ENCODE measurements at regions not wholly inside any gene's neighbourhood (a gene's known extent, or its start where the extent isn't known, plus 50 kb on each side); places are given as distances from the start of the nearest gene placed in this dataset.
A peak's percentile ranks its signal among the peaks of the same experiment; 100 is the strongest.

GRCh38 chr5:86881493-86882090 lies 263.9 kb downstream of the COX7C start:
- H3K4me1 Mint-ChIP-seq = peaks cover 19% of the 10 kb centered on the region
- no peaks in the 10 kb centered on the region for H3K9me3 Mint-ChIP-seq
- TF ChIP-seq CTCF (conservative IDR thresholded peaks at IDR 0.05) = no peak
- no peaks in the 10 kb centered on the region for H3K36me3 Mint-ChIP-seq (ENCODE audit: low read depth)
- no peak for DNase-seq (ENCODE audit: low read depth, low spot score)
- H3K4me3 Mint-ChIP-seq = no peak overlapping the region
- no peak overlapping the region for H3K27ac Mint-ChIP-seq (ENCODE audit: unreplicated experiment)
- no peaks in the 10 kb centered on the region for H3K27me3 Mint-ChIP-seq (ENCODE audit: low read depth)

- Mint-ChIP-seq H3K9me3 (no peaks in the 10 kb centered on the region), H3K27ac (ENCODE audit: unreplicated experiment) (no peak overlapping the region), H3K4me3 (no peak overlapping the region), H3K27me3 (ENCODE audit: low read depth) (no peaks in the 10 kb centered on the region), H3K4me1 (peaks cover 19% of the 10 kb centered on the region), H3K36me3 (ENCODE audit: low read depth) (no peaks in the 10 kb centered on the region)
- DNase-seq (ENCODE audit: low read depth, low spot score) = no peak
- no peak for TF ChIP-seq CTCF (conservative IDR thresholded peaks at IDR 0.05)
Observed at GRCh38 chr5:86884608-86885007, 266.9 kb downstream of the COX7C start.

- Mint-ChIP-seq H3K4me1 (peaks cover 19% of the 10 kb centered on the region), H3K27ac (ENCODE audit: unreplicated experiment) (peak overlapping the region; percentile 48), H3K27me3 (ENCODE audit: low read depth) (no peaks in the 10 kb centered on the region), H3K36me3 (ENCODE audit: low read depth) (no peaks in the 10 kb centered on the region), H3K4me3 (no peak overlapping the region), H3K9me3 (no peaks in the 10 kb centered on the region)
- DNase-seq (ENCODE audit: low read depth, low spot score) = no peak
- TF ChIP-seq CTCF (conservative IDR thresholded peaks at IDR 0.05) = no peak
Observed at GRCh38 chr5:86885011-86885410, 267.3 kb downstream of the COX7C start.

GRCh38 chr5:86885489-86886230 lies 267.9 kb downstream of the COX7C start:
- DNase-seq (ENCODE audit: low read depth, low spot score) = no peak
- Mint-ChIP-seq H3K27me3 (ENCODE audit: low read depth) (no peaks in the 10 kb centered on the region), H3K27ac (ENCODE audit: unreplicated experiment) (no peak overlapping the region), H3K4me1 (peaks cover 19% of the 10 kb centered on the region), H3K4me3 (no peak overlapping the region), H3K9me3 (no peaks in the 10 kb centered on the region), H3K36me3 (ENCODE audit: low read depth) (no peaks in the 10 kb centered on the region)
- TF ChIP-seq CTCF (conservative IDR thresholded peaks at IDR 0.05) = no peak

GRCh38 chr5:86890375-86890774 lies 272.6 kb downstream of the COX7C start:
- Mint-ChIP-seq H3K27ac (ENCODE audit: unreplicated experiment) (no peak overlapping the region), H3K4me1 (peaks cover 10% of the 10 kb centered on the region), H3K36me3 (ENCODE audit: low read depth) (no peaks in the 10 kb centered on the region), H3K27me3 (ENCODE audit: low read depth) (no peaks in the 10 kb centered on the region), H3K4me3 (no peak overlapping the region), H3K9me3 (no peaks in the 10 kb centered on the region)
- no peak for TF ChIP-seq CTCF (conservative IDR thresholded peaks at IDR 0.05)
- no peak for DNase-seq (ENCODE audit: low read depth, low spot score)

Measured in neural crest cell (in vitro differentiated cells).